Liver (tissue), 3 donors: ENCODE measurements at regions not wholly inside any gene's neighbourhood (a gene's known extent, or its start where the extent isn't known, plus 50 kb on each side); places are given as distances from the start of the nearest gene placed in this dataset.

Source experiments
- GABPA ChIP-seq, 2 donors: IDR thresholded peaks in 1 of 2; conservative IDR thresholded peaks in 1 of 2; 2 replicates each; pipeline ENCODE4 v1.6.1; 2016; ENCODE audit warnings: antibody characterized with exemption in 2 of 2, mild to moderate bottlenecking in 1 of 2, moderate library complexity in 1 of 2
- JUND ChIP-seq, 2 donors: IDR thresholded peaks; 2 replicates each; pipeline ENCODE4 v1.6.1; 2016; ENCODE audit warnings: antibody characterized with exemption in 2 of 2
- RAD21 ChIP-seq, 2 donors: IDR thresholded peaks; 2 replicates each; pipeline ENCODE4 v1.6.1; 2016; ENCODE audit warnings: antibody characterized with exemption in 2 of 2, mild to moderate bottlenecking in 2 of 2
- SP1 ChIP-seq: IDR thresholded peaks from 2 replicates; pipeline ENCODE4 v1.6.1; 2018; ENCODE audit warnings: antibody characterized with exemption, mild to moderate bottlenecking
- YY1 ChIP-seq: IDR thresholded peaks from 2 replicates; pipeline ENCODE4 v1.6.1; 2016; ENCODE audit warnings: antibody characterized with exemption, mild to moderate bottlenecking
- TF ChIP-seq, protein P1 (sequence below): fragments of 150-350 bp; IDR thresholded peaks from 2 replicates; pipeline ENCODE4 v1.5.1; 2017; ENCODE audit warnings: improper control_type of control experiment, low read depth, low read length; ENCODE audit not compliant: missing input control
- TF ChIP-seq, protein P2 (sequence below): IDR thresholded peaks from 2 replicates; pipeline ENCODE4 v1.6.1; 2016; ENCODE audit warnings: antibody characterized with exemption, mild to moderate bottlenecking
- donor health status: healthy.
- donor health status: healthy.

DNA sequence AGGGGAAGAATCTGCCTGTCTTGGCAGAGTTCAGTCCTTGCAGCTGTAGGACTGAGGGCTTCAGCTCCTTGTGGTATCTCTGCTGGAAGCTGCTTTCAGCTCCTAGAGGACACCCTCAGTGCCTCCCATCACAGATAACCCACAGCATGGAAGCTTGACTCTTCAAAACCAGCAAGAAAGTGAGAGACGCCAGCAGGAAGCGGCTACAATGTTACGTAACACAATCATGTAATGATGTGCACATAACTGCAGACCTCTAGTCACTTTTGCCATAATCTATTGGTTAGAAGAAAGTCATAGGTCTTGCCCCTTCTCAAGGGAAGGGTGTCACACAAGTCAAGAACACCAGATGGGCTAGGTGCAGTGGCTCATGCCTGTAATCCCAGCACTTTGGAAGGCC lies 69.1 kb upstream of the AFF3 start:
- TF ChIP-seq, protein P1, sequence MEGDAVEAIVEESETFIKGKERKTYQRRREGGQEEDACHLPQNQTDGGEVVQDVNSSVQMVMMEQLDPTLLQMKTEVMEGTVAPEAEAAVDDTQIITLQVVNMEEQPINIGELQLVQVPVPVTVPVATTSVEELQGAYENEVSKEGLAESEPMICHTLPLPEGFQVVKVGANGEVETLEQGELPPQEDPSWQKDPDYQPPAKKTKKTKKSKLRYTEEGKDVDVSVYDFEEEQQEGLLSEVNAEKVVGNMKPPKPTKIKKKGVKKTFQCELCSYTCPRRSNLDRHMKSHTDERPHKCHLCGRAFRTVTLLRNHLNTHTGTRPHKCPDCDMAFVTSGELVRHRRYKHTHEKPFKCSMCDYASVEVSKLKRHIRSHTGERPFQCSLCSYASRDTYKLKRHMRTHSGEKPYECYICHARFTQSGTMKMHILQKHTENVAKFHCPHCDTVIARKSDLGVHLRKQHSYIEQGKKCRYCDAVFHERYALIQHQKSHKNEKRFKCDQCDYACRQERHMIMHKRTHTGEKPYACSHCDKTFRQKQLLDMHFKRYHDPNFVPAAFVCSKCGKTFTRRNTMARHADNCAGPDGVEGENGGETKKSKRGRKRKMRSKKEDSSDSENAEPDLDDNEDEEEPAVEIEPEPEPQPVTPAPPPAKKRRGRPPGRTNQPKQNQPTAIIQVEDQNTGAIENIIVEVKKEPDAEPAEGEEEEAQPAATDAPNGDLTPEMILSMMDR = no peak
- no peak for TF ChIP-seq RAD21 (IDR thresholded peaks at IDR 0.05)
- no peak for TF ChIP-seq JUND (IDR thresholded peaks at IDR 0.05)
- no peak for TF ChIP-seq YY1
- TF ChIP-seq, protein P2, sequence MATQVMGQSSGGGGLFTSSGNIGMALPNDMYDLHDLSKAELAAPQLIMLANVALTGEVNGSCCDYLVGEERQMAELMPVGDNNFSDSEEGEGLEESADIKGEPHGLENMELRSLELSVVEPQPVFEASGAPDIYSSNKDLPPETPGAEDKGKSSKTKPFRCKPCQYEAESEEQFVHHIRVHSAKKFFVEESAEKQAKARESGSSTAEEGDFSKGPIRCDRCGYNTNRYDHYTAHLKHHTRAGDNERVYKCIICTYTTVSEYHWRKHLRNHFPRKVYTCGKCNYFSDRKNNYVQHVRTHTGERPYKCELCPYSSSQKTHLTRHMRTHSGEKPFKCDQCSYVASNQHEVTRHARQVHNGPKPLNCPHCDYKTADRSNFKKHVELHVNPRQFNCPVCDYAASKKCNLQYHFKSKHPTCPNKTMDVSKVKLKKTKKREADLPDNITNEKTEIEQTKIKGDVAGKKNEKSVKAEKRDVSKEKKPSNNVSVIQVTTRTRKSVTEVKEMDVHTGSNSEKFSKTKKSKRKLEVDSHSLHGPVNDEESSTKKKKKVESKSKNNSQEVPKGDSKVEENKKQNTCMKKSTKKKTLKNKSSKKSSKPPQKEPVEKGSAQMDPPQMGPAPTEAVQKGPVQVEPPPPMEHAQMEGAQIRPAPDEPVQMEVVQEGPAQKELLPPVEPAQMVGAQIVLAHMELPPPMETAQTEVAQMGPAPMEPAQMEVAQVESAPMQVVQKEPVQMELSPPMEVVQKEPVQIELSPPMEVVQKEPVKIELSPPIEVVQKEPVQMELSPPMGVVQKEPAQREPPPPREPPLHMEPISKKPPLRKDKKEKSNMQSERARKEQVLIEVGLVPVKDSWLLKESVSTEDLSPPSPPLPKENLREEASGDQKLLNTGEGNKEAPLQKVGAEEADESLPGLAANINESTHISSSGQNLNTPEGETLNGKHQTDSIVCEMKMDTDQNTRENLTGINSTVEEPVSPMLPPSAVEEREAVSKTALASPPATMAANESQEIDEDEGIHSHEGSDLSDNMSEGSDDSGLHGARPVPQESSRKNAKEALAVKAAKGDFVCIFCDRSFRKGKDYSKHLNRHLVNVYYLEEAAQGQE = no peak
- TF ChIP-seq SP1 = no peak
- no peak for TF ChIP-seq GABPA (IDR thresholded peaks at IDR 0.05 in 1 of 2, conservative IDR thresholded peaks at IDR 0.05 in 1 of 2)
